ENCODE measurements at regions not wholly inside any gene's neighbourhood (a gene's known extent, or its start where the extent isn't known, plus 50 kb on each side); places are given as distances from the start of the nearest gene placed in this dataset.
"Not testable (repeated sequence)": the region's sequence is repeated elsewhere in the genome, so short reads cannot be mapped to it uniquely, and the experiment has no call there.

GRCh38 chr7:76117306-76117991 lies 69.5 kb downstream of the MDH2 start:
- POLR2A ChIA-PET; DNase-seq (ENCODE audit: extremely low spot score); CTCF ChIA-PET: not testable (repeated sequence)

DNA sequence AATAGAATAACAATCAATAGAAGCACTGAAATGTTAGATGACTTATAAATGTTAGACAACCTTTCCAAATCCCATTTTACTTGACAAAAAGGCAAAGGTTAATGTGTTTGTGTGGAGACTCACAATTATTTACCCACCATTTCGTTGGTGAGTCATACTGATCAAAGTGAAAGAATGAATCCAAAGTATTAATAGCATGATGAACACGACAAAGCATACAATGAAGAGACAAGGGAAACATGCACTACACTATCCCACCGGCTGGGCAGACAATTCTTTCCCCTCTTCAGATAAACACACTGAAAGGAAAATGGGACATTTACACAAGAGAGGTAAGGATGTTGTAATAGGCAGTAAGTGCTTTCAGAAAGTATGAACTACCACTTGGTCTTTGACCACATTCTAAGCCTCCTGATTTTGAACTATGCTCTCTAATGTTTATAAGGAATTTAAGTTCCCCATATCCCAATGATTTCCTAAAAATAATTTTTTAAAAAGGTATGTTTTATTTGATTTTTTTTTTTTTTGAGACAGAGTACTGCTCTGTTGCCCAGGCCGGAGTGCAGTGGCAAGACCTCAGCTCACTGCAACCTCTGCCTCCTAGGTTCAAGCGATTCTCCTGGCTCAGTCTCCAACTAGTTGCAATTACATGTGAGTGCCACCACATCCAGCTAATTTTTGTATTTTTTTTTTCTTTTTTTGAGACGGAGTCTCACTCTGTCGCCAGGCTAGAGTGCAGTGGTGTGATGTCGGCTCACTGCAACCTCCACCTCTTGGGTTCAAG lies 70.5 kb downstream of the MDH2 start:
- POLR2A ChIA-PET; DNase-seq (ENCODE audit: extremely low spot score); CTCF ChIA-PET: not testable (repeated sequence)

- ChIA-PET POLR2A (no interaction called here), CTCF (no interaction called here)
- TF ChIP-seq, protein P1, sequence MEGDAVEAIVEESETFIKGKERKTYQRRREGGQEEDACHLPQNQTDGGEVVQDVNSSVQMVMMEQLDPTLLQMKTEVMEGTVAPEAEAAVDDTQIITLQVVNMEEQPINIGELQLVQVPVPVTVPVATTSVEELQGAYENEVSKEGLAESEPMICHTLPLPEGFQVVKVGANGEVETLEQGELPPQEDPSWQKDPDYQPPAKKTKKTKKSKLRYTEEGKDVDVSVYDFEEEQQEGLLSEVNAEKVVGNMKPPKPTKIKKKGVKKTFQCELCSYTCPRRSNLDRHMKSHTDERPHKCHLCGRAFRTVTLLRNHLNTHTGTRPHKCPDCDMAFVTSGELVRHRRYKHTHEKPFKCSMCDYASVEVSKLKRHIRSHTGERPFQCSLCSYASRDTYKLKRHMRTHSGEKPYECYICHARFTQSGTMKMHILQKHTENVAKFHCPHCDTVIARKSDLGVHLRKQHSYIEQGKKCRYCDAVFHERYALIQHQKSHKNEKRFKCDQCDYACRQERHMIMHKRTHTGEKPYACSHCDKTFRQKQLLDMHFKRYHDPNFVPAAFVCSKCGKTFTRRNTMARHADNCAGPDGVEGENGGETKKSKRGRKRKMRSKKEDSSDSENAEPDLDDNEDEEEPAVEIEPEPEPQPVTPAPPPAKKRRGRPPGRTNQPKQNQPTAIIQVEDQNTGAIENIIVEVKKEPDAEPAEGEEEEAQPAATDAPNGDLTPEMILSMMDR (IDR thresholded peaks at IDR 0.05; ENCODE audit: control extremely low read depth, extremely low read depth, low read depth, missing control alignments) = no peak
- no peak for DNase-seq (ENCODE audit: extremely low spot score)
Measured at GRCh38 chr7:76121044-76121443, 73.1 kb downstream of the MDH2 start.

GRCh38 chr7:76122516-76123239 lies 74.8 kb downstream of the MDH2 start:
- CTCF ChIA-PET = no interaction called here
- POLR2A ChIA-PET = no interaction called here
- TF ChIP-seq, protein P1 (IDR thresholded peaks at IDR 0.05; ENCODE audit: control extremely low read depth, extremely low read depth, low read depth, missing control alignments) = no peak
- DNase-seq (ENCODE audit: extremely low spot score) = no peak

GRCh38 chr7:76123316-76123715 lies 75.4 kb downstream of the MDH2 start:
- ChIA-PET CTCF (no interaction called here), POLR2A (no interaction called here)
- TF ChIP-seq, protein P1 (IDR thresholded peaks at IDR 0.05; ENCODE audit: control extremely low read depth, extremely low read depth, low read depth, missing control alignments) = no peak
- no peak for DNase-seq (ENCODE audit: extremely low spot score)

GRCh38 chr7:76125560-76125959 lies 76.1 kb upstream of the SRRM3 start:
- POLR2A ChIA-PET = no interaction called here
- TF ChIP-seq, protein P1 (IDR thresholded peaks at IDR 0.05; ENCODE audit: control extremely low read depth, extremely low read depth, low read depth, missing control alignments) = no peak
- CTCF ChIA-PET = no interaction called here
- DNase-seq (ENCODE audit: extremely low spot score) = no peak

- TF ChIP-seq, protein P1 (IDR thresholded peaks at IDR 0.05; ENCODE audit: control extremely low read depth, extremely low read depth, low read depth, missing control alignments) = no peak
- POLR2A ChIA-PET = no interaction called here
- no peak for DNase-seq (ENCODE audit: extremely low spot score)
- CTCF ChIA-PET = interaction anchor here (0.9 kb wide), 1 partner anchor 188 kb away, joined by 3 read pairs; no protein-coding TSS in a partner anchor
Measured at GRCh38 chr7:76126632-76127031, 75.1 kb upstream of the SRRM3 start.

Measured in GM10248 (cell line).